GM23338 (cell line): ENCODE measurements at regions not wholly inside any gene's neighbourhood (a gene's known extent, or its start where the extent isn't known, plus 50 kb on each side); places are given as distances from the start of the nearest gene placed in this dataset.

Experiments used
- ATAC-seq: fragments of 200-7000 bp; cut with Tn5 transposase; 3 replicates; pipeline ENCODE4 v1.9.1; 2020
- DNase-seq: peaks from one replicate; pipeline ENCODE4 v3.0.0-alpha.2; 2015; ENCODE audit warnings: low spot score
- H2AFZ ChIP-seq: fragments of 200-600 bp; sonication (generic); 2 replicates; pipeline ENCODE4 v1.8.0; 2016; ENCODE audit warnings: antibody characterized with exemption, mild to moderate bottlenecking, moderate library complexity
- H3F3A ChIP-seq: fragments of 200-600 bp; sonication (generic); replicated peaks from 2 replicates; pipeline ENCODE4 v1.8.0; 2017; ENCODE audit warnings: antibody characterized with exemption, mixed run types, low read depth
- H3K27ac ChIP-seq: fragments of 200-600 bp; sonication (generic); 2 replicates; pipeline ENCODE4 v1.6.1; 2016; ENCODE audit warnings: low read depth
- H3K27me3 ChIP-seq: fragments of 200-600 bp; sonication (generic); 2 replicates; pipeline ENCODE4 v1.8.0; 2016; ENCODE audit warnings: mild to moderate bottlenecking, mixed run types, moderate library complexity; ENCODE audit not compliant: insufficient read depth
- H3K36me3 ChIP-seq: fragments of 200-600 bp; sonication (generic); 2 replicates; pipeline ENCODE4 v1.8.0; 2016; ENCODE audit warnings: mild to moderate bottlenecking; ENCODE audit not compliant: insufficient read depth
- H3K4me1 ChIP-seq: fragments of 200-600 bp; sonication (generic); 2 replicates; pipeline ENCODE4 v1.8.0; 2016; ENCODE audit warnings: mild to moderate bottlenecking, moderate library complexity; ENCODE audit not compliant: insufficient read depth
- H3K4me2 ChIP-seq: fragments of 200-600 bp; sonication (generic); 2 replicates; pipeline ENCODE4 v1.7.1; 2017; ENCODE audit warnings: mixed run types
- H3K4me3 ChIP-seq: fragments of 200-600 bp; sonication (generic); 2 replicates; pipeline ENCODE4 v1.6.1; 2016; ENCODE audit warnings: mixed run types
- H3K79me2 ChIP-seq: fragments of 200-600 bp; sonication (generic); replicated peaks from 2 replicates; pipeline ENCODE4 v1.8.0; 2017; ENCODE audit warnings: mild to moderate bottlenecking; ENCODE audit not compliant: insufficient read depth
- H3K9me2 ChIP-seq: fragments of 200-600 bp; sonication (generic); 2 replicates; pipeline ENCODE4 v1.8.0; 2017; ENCODE audit not compliant: insufficient read depth
- H4K20me1 ChIP-seq: fragments of 200-600 bp; sonication (generic); replicated peaks from 2 replicates; pipeline ENCODE4 v1.8.0; 2017; ENCODE audit warnings: mild to moderate bottlenecking; ENCODE audit not compliant: insufficient read depth
- H3K27ac Mint-ChIP-seq: 2 replicates; pipeline ENCODE4 v1.8.0; 2020; ENCODE audit warnings: inconsistent platforms, mild to moderate bottlenecking, moderate library complexity, mixed read lengths
- H3K27me3 Mint-ChIP-seq: 3 replicates; pipeline ENCODE4 v1.8.0; 2022; ENCODE audit warnings: low read depth, mild to moderate bottlenecking, moderate library complexity, mixed read lengths, inconsistent platforms; ENCODE audit not compliant: insufficient read depth, poor library complexity
- H3K36me3 Mint-ChIP-seq: 3 replicates; pipeline ENCODE4 v1.8.0; 2021; ENCODE audit warnings: low read depth, mild to moderate bottlenecking, inconsistent platforms, moderate library complexity, mixed read lengths
- H3K4me1 Mint-ChIP-seq: 3 replicates; pipeline ENCODE4 v1.8.0; 2020; ENCODE audit warnings: mild to moderate bottlenecking, inconsistent platforms, mixed read lengths
- H3K4me3 Mint-ChIP-seq: 3 replicates; pipeline ENCODE4 v1.8.0; 2021; ENCODE audit warnings: moderate library complexity, mild to moderate bottlenecking, inconsistent platforms, mixed read lengths
- H3K9me3 Mint-ChIP-seq: 3 replicates; pipeline ENCODE4 v1.8.0; 2020; ENCODE audit warnings: moderate library complexity, mild to moderate bottlenecking, inconsistent platforms, mixed read lengths
- CREB1 ChIP-seq: fragments of 250-450 bp; sonication (Bioruptor Pico); IDR thresholded peaks from 2 replicates; pipeline ENCODE4 v1.5.0; 2020; ENCODE audit warnings: low read depth, mild to moderate bottlenecking, moderate library complexity
- EZH2phosphoT487 ChIP-seq: fragments of 200-600 bp; sonication (generic); IDR thresholded peaks from one replicate; pipeline ENCODE4 v1.8.1; 2018; ENCODE audit warnings: antibody characterized with exemption; ENCODE audit not compliant: unreplicated experiment
- JUNB ChIP-seq: IDR thresholded peaks from one replicate; pipeline ENCODE4 v1.6.1; 2016; ENCODE audit warnings: antibody characterized with exemption; ENCODE audit not compliant: unreplicated experiment
- NANOG ChIP-seq: IDR thresholded peaks from 2 replicates; pipeline ENCODE4 v1.6.1; 2016; ENCODE audit warnings: antibody characterized with exemption, borderline replicate concordance
- POLR2AphosphoS5 ChIP-seq: IDR thresholded peaks from 2 replicates; pipeline ENCODE4 v1.6.1; 2016; ENCODE audit warnings: antibody characterized with exemption, low read depth
- STAT1 ChIP-seq: IDR thresholded peaks from one replicate; pipeline ENCODE4 v1.6.1; 2016; ENCODE audit warnings: antibody characterized with exemption; ENCODE audit not compliant: unreplicated experiment
- ZNF114 ChIP-seq: fragments of 250-450 bp; sonication (Bioruptor Pico); IDR thresholded peaks from 2 replicates; pipeline ENCODE4 v1.5.0; 2020; ENCODE audit warnings: mild to moderate bottlenecking, moderate library complexity
- ZNF331 ChIP-seq: fragments of 250-450 bp; sonication (Bioruptor Pico); IDR thresholded peaks from 2 replicates; pipeline ENCODE4 v1.5.0; 2020; ENCODE audit warnings: low read depth, mild to moderate bottlenecking, moderate library complexity
- TF ChIP-seq, protein P1 (sequence below): IDR thresholded peaks from one replicate; pipeline ENCODE4 v1.6.1; 2018; ENCODE audit warnings: antibody characterized with exemption; ENCODE audit not compliant: unreplicated experiment
- TF ChIP-seq, protein P2 (sequence below): IDR thresholded peaks from 2 replicates; pipeline ENCODE4 v1.6.1; 2016; ENCODE audit warnings: antibody characterized with exemption
- TF ChIP-seq, protein P3 (sequence below), 2 experiments: fragments of 200-600 bp in 1 of 2; sonication (generic) in 1 of 2; conservative IDR thresholded peaks; 2 replicates each; pipeline versions ENCODE4 v1.5.1 to v1.6.1; 2016 to 2017; ENCODE audit warnings: antibody characterized with exemption in 2 of 2, low read depth in 2 of 2, mild to moderate bottlenecking in 2 of 2, moderate library complexity in 1 of 2

DNA sequence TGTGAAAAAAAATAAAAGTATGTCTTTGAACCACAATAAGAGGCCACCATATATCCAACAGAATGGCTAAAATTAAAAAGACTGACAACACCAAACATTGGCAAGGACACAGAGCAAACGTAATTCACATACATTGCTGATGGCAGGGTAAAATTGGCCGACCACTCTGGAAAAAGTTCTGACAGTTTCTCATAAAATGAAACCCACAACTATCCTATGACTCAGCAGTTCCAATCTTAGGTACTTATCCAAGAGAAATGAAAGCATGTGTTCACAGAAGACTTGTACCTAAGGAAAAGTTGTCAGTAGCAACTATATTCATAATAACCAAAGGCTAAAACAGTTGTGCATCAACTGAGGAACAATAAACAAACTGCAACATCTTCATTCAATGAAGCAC, 357.3 kb upstream of the XYLT1 start (continued):
- TF ChIP-seq, protein P1, sequence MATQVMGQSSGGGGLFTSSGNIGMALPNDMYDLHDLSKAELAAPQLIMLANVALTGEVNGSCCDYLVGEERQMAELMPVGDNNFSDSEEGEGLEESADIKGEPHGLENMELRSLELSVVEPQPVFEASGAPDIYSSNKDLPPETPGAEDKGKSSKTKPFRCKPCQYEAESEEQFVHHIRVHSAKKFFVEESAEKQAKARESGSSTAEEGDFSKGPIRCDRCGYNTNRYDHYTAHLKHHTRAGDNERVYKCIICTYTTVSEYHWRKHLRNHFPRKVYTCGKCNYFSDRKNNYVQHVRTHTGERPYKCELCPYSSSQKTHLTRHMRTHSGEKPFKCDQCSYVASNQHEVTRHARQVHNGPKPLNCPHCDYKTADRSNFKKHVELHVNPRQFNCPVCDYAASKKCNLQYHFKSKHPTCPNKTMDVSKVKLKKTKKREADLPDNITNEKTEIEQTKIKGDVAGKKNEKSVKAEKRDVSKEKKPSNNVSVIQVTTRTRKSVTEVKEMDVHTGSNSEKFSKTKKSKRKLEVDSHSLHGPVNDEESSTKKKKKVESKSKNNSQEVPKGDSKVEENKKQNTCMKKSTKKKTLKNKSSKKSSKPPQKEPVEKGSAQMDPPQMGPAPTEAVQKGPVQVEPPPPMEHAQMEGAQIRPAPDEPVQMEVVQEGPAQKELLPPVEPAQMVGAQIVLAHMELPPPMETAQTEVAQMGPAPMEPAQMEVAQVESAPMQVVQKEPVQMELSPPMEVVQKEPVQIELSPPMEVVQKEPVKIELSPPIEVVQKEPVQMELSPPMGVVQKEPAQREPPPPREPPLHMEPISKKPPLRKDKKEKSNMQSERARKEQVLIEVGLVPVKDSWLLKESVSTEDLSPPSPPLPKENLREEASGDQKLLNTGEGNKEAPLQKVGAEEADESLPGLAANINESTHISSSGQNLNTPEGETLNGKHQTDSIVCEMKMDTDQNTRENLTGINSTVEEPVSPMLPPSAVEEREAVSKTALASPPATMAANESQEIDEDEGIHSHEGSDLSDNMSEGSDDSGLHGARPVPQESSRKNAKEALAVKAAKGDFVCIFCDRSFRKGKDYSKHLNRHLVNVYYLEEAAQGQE, result no peak
- TF ChIP-seq JUNB, result no peak

DNA sequence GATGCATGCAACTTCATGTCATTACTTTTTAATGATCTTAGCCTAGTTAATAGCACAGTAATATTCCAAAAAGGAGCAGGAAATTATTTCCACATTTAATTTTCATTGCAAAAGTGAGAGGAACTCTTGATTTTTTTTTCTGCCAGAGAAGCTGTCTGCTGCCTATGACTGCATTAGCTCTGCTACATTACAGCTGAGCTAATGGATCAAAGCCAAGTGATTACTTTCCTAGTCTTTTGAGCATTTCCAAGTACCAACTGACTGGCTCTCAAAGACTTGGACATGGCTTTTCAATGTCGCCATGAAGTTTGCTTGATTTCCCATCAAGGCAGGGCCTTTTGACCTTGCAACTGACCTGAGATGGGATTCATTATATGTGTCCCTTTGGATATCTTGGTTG, 356.6 kb upstream of the XYLT1 start:
- Histone ChIP-seq H2AFZ (no peak overlapping the region), H3K79me2 (no peaks in the 10 kb centered on the region), H3K36me3 (no peaks in the 10 kb centered on the region), H3K9me2 (peaks cover 5% of the 10 kb centered on the region), H3K4me3 (no peak overlapping the region), H3K4me2 (no peak overlapping the region), H3K27me3 (no peaks in the 10 kb centered on the region), H4K20me1 (no peaks in the 10 kb centered on the region), H3F3A (no peaks in the 10 kb centered on the region), H3K27ac (no peak overlapping the region), H3K4me1 (peaks cover 4% of the 10 kb centered on the region; the same call in 1 of the 2 replicates)
- DNase-seq, result no peak
- peaks cover 4% of the 10 kb centered on the region; the same call in 1 of the 3 replicates for H3K4me1 Mint-ChIP-seq
- no peaks in the 10 kb centered on the region for H3K27me3 Mint-ChIP-seq
- no peak for ATAC-seq
- H3K27ac Mint-ChIP-seq, result no peak overlapping the region
- H3K9me3 Mint-ChIP-seq, result no peaks in the 10 kb centered on the region
- no peaks in the 10 kb centered on the region for H3K36me3 Mint-ChIP-seq
- H3K4me3 Mint-ChIP-seq, result no peak overlapping the region
- TF ChIP-seq POLR2AphosphoS5 (no peak), ZNF114 (CRISPR knock-in tag) (no peak), CREB1 (CRISPR knock-in tag) (no peak), NANOG (no peak), ZNF331 (CRISPR knock-in tag) (no peak), JUNB (no peak), EZH2phosphoT487 (no peak), STAT1 (no peak)
- TF ChIP-seq, protein P2, sequence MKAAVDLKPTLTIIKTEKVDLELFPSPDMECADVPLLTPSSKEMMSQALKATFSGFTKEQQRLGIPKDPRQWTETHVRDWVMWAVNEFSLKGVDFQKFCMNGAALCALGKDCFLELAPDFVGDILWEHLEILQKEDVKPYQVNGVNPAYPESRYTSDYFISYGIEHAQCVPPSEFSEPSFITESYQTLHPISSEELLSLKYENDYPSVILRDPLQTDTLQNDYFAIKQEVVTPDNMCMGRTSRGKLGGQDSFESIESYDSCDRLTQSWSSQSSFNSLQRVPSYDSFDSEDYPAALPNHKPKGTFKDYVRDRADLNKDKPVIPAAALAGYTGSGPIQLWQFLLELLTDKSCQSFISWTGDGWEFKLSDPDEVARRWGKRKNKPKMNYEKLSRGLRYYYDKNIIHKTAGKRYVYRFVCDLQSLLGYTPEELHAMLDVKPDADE, result no peak
- TF ChIP-seq, protein P3, sequence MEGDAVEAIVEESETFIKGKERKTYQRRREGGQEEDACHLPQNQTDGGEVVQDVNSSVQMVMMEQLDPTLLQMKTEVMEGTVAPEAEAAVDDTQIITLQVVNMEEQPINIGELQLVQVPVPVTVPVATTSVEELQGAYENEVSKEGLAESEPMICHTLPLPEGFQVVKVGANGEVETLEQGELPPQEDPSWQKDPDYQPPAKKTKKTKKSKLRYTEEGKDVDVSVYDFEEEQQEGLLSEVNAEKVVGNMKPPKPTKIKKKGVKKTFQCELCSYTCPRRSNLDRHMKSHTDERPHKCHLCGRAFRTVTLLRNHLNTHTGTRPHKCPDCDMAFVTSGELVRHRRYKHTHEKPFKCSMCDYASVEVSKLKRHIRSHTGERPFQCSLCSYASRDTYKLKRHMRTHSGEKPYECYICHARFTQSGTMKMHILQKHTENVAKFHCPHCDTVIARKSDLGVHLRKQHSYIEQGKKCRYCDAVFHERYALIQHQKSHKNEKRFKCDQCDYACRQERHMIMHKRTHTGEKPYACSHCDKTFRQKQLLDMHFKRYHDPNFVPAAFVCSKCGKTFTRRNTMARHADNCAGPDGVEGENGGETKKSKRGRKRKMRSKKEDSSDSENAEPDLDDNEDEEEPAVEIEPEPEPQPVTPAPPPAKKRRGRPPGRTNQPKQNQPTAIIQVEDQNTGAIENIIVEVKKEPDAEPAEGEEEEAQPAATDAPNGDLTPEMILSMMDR (conservative IDR thresholded peaks at IDR 0.05; ENCODE audit: low read depth in 2 of 2), result no peak
- TF ChIP-seq, protein P1, result no peak
